Duodenal mucosa (tissue), 2 donors: ENCODE measurements at regions not wholly inside any gene's neighbourhood (a gene's known extent, or its start where the extent isn't known, plus 50 kb on each side); places are given as distances from the start of the nearest gene placed in this dataset.

Experiments
- H3K27ac ChIP-seq: one replicate; pipeline ENCODE4 v1.7.0; 2013; ENCODE audit warnings: low read depth, low read length
- H3K27me3 ChIP-seq, 2 donors: one replicate each; pipeline ENCODE4 v1.7.0; 2013; ENCODE audit warnings: low read length in 2 of 2, control low read depth in 1 of 2; ENCODE audit not compliant: insufficient read depth in 2 of 2, control insufficient read depth in 1 of 2
- H3K36me3 ChIP-seq, 2 donors: one replicate each; pipeline ENCODE4 v1.7.0; 2013; ENCODE audit warnings: low read length in 2 of 2, control low read depth in 1 of 2; ENCODE audit not compliant: insufficient read depth in 2 of 2, control insufficient read depth in 1 of 2
- H3K4me1 ChIP-seq, 2 donors: one replicate each; pipeline ENCODE4 v1.7.0; 2013; ENCODE audit warnings: low read length in 2 of 2, control low read depth in 1 of 2; ENCODE audit not compliant: insufficient read depth in 2 of 2, control insufficient read depth in 1 of 2
- H3K4me3 ChIP-seq, 2 donors: one replicate each; pipeline ENCODE4 v1.7.0; 2013; ENCODE audit warnings: low read length in 2 of 2, low read depth in 1 of 2
- H3K9ac ChIP-seq, 2 donors: one replicate each; pipeline ENCODE4 v1.7.0; 2013; ENCODE audit warnings: low read length in 2 of 2, low read depth in 1 of 2
- H3K9me3 ChIP-seq, 2 donors: one replicate each; pipeline ENCODE4 v1.7.0; 2013; ENCODE audit warnings: low read length in 2 of 2, control low read depth in 1 of 2; ENCODE audit not compliant: control insufficient read depth in 1 of 2

DNA sequence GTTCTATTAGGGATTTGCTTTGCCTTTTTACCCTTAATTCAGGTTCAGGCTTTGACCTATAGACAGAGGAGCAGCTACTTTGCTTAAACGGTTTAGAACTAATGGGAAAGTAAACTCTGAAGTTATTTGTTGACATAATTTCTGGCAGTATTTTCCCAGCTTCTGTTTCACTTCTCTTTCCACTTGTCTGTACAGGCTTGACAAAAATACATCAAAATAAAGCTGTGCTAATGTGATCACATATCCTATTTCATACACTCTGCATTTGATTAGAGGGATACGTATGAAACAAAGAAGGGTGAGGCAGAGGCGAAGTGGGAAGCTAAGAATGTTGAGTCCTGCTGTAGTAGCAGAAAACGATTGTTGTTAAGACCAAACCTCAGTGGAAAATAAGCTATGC, 389.1 kb upstream of the RARB start:
- Histone ChIP-seq H3K9me3 (no peaks in the 10 kb centered on the region), H3K27ac (no peak overlapping the region), H3K4me1 (no peaks in the 10 kb centered on the region), H3K36me3 (no peaks in the 10 kb centered on the region), H3K9ac (no peak overlapping the region), H3K27me3 (no peaks in the 10 kb centered on the region), H3K4me3 (no peak overlapping the region)

DNA sequence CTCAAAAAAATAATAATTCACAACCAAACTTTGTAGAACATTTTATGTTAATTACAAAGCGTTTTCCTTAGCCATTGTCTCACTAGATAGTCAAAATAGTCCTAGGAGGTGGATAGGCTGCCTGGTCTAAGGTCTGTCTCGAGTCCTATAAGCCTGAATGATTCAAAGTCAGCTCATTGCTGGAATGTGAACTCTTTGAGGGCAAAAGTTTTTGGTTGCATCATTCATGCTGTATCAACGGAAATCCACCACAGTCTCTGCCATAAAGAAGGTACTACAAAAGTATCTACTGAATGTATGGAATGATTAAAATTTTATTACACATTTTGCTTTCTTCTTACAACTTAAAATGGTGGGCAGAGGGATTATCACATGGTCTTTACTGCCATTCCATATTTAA, 387.3 kb upstream of the RARB start:
- Histone ChIP-seq H3K27me3 (no peaks in the 10 kb centered on the region), H3K4me1 (no peaks in the 10 kb centered on the region), H3K36me3 (no peaks in the 10 kb centered on the region), H3K9me3 (no peaks in the 10 kb centered on the region), H3K27ac (no peak overlapping the region), H3K9ac (no peak overlapping the region), H3K4me3 (no peak overlapping the region)

DNA sequence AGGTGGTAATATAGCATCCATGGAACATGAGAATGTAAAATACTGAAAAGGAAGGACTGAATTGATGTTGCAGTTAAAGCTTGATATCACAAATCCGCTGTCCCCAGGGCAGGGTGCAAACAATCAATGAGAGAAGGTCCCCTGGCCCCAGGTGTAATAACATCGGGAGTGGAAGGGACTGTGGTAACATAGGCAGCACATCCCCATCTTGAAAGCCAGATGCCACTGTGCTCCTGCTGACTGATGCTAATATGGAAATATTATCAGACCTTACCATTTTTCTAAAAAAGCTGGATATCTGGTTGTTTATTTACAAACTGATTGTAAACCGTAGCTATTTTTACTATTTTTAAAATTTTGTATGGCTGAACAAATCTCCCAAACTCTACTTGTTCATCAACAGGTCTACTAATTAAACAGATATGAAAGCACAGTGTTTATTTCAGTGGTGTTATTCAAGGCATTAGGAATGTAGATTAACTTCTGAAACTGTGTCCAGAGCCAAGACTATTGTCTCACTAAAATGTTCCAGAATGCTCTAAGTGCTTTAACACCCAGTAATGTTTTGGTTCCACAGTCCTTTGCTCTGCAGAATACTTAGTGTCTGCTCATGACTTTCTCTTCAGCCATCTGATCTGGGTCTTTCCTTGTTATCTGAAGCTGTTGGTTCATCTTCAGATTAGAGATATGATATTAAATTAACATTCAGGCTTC, 386.0 kb upstream of the RARB start:
- Histone ChIP-seq H3K4me1 (no peaks in the 10 kb centered on the region), H3K36me3 (no peaks in the 10 kb centered on the region), H3K9me3 (no peaks in the 10 kb centered on the region), H3K4me3 (no peak overlapping the region), H3K27me3 (no peaks in the 10 kb centered on the region), H3K9ac (no peak overlapping the region), H3K27ac (no peak overlapping the region)

DNA sequence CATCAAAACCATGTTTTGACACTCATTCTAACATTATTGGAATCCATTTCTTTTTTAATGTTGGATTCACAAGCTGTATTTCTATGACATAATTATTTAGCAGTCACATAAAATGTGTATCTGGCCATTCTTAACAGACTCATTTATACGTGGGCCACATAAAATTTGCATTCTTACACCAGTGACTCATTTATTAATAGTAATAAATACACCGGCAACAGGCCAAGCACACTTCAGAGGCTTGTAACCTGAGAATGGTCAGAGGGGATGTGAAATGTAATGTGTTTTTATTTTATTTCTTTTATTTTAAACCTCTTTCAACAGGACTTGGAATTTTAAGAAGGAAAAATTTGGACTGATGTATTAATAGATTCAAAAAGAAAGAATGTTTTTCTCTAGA, 384.9 kb upstream of the RARB start:
- H3K36me3 ChIP-seq, result no peaks in the 10 kb centered on the region
- H3K27me3 ChIP-seq, result no peaks in the 10 kb centered on the region
- no peak overlapping the region for H3K27ac ChIP-seq
- no peak overlapping the region for H3K9ac ChIP-seq
- no peak overlapping the region for H3K4me3 ChIP-seq
- H3K9me3 ChIP-seq, result no peaks in the 10 kb centered on the region
- H3K4me1 ChIP-seq, result no peaks in the 10 kb centered on the region

DNA sequence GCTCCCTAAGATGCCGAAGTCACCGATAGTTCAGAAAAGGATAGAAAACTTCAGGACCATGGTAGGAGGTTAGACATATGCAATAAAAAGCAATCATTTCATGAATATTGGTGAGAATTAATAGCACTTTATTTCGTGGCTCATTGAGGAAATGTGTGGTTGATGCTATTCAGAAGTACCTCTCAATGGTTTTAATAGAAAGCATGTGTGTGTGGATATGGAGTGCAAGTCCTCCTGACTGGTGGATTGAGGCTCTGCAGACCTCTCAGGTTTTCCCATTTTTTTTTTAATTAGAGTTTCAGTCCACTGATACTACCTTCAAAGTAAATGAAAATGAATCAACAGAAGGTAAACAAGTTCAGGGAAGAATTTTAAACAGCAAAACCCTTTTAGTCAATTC, 384.3 kb upstream of the RARB start:
- H3K27ac ChIP-seq, result no peak overlapping the region
- H3K27me3 ChIP-seq, result no peaks in the 10 kb centered on the region
- no peaks in the 10 kb centered on the region for H3K9me3 ChIP-seq
- H3K4me1 ChIP-seq, result no peaks in the 10 kb centered on the region
- no peak overlapping the region for H3K4me3 ChIP-seq
- H3K36me3 ChIP-seq, result no peaks in the 10 kb centered on the region
- H3K9ac ChIP-seq, result no peak overlapping the region

DNA sequence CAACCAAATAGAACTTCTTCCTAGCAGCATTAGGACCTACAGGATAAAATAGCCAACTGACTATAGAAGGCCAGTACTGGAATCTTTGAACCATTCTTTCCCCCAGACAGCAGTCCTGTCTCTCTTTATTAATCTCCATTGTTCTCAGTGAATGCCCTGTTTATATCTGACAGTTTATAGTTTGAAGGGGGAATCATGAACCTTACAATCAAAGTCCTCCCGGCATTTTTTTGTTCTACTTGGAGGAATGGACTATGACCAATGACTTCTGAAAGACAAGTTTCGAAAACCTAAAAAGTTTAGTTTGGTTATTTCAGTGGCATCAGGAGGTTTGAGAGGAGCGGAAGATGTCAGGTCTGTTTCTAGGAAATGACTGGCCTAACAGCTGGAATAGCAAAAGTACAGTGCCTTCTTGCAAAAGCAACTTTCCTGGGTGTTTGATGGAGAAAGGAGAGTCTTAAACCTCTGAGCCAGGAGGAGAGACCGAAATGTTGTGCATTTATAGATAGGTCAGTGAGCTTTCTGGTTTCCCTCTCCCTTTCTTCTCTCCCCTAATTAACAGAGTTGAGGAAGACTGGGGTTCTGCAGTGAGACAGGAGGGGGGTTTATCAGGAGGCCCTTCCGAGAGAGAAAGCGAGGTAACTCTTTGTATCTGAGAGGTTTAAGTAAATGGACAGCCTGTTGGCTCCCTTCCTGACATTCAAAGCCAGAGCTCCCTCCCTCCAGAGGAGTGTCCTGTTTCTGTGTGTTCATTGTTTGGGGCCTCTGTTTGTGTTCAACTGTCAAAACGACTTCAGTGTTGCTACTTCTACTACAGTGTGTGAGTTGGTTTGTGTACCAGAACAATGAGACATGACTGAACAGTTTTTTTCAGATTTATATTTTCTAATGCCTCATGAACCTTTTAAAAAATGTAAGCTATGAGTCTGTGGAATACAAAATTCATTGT, 383.0 kb upstream of the RARB start:
- Histone ChIP-seq H3K36me3 (no peaks in the 10 kb centered on the region), H3K4me1 (no peaks in the 10 kb centered on the region), H3K27me3 (no peaks in the 10 kb centered on the region), H3K27ac (no peak overlapping the region), H3K9ac (no peak overlapping the region), H3K9me3 (no peaks in the 10 kb centered on the region), H3K4me3 (no peak overlapping the region)

DNA sequence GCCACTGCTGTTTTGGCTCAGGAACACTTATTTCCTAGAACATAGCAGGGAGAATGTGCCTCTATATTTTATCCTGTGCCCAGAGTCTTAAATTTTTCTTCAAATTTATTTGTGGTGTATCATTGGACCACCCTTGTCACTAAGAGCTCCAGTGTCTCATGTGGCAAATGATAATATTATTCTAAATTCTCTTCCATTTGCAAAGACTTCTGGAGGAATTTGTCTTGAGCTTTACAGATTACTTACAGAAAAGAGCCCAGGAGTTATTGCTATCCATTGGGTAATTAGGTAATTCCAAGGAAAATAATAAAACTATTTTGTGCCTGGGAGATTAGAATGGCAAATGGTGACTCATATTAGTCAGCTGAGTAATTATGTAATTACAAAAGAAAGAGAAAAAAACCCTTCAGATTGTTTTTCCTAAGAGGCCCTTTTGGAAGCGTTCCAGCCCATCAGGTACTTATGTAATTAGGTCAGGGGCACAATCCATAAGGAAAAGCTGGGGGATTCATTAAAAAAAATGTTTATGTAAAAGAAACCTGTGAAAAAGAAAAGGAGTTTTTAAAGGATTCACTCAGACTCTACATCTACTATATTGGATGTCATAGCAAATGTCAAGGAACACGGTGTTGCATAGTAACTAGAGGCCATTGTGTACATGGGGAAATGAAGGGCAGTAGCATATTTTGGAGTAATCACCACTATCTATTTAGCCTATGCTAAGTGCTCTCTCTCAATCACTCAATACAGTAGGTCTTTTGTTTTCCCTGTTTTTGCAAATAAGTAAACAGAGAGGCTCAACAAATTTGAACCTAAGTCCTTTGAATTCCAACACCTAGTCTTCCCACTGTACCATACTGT, 380.9 kb upstream of the RARB start:
- H3K36me3 ChIP-seq, result no peaks in the 10 kb centered on the region
- H3K4me1 ChIP-seq, result no peaks in the 10 kb centered on the region
- no peaks in the 10 kb centered on the region for H3K9me3 ChIP-seq
- no peaks in the 10 kb centered on the region for H3K27me3 ChIP-seq
- no peak overlapping the region for H3K27ac ChIP-seq
- no peak overlapping the region for H3K9ac ChIP-seq
- no peak overlapping the region for H3K4me3 ChIP-seq

DNA sequence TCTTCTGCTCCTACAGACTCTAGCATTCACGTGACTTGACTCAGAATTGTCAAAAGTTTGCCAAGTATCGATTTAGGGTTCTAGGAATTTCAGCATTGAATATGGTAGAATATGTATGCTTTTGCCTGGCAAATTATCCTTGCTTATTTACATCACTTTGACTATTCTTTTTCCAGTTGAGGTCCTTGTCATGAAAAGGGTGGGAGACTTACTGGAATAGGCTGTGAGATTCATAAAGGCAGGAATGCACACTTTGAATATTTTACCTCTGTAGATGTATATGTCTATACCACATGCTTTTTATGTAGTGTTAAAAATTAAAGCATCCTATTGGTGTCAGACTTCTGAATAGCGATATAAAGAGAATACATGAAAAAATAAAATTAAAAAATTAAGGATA, 378.8 kb upstream of the RARB start:
- no peaks in the 10 kb centered on the region for H3K4me1 ChIP-seq
- H3K9ac ChIP-seq, result no peak overlapping the region
- no peak overlapping the region for H3K27ac ChIP-seq
- H3K27me3 ChIP-seq, result no peaks in the 10 kb centered on the region
- no peaks in the 10 kb centered on the region for H3K36me3 ChIP-seq
- H3K4me3 ChIP-seq, result no peak overlapping the region
- no peaks in the 10 kb centered on the region for H3K9me3 ChIP-seq

DNA sequence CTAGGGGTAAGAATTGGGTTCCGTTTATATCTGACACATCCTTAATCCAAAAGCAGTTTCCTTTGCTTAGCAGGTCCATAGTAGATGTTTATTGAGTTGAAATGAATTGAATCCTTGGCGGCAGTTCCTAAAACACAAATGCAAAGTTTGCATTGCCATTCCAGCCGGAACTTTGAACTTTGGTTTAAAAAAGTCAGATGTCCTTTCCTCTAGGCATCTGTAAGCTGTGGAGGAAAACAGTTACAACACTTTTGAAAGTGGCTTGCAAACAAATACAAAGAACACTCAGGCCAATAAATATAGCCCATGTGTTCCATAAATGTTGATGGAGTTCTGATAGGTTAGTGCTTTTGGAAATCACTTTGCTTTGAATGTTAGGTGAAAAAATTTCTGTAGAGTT, 374.7 kb upstream of the RARB start:
- Histone ChIP-seq H3K9ac (no peak overlapping the region), H3K27me3 (no peaks in the 10 kb centered on the region), H3K27ac (no peak overlapping the region), H3K9me3 (no peaks in the 10 kb centered on the region), H3K36me3 (no peaks in the 10 kb centered on the region), H3K4me3 (no peak overlapping the region), H3K4me1 (no peaks in the 10 kb centered on the region)
